ENCODE measurements at regions not wholly inside any gene's neighbourhood (a gene's known extent, or its start where the extent isn't known, plus 50 kb on each side); places are given as distances from the start of the nearest gene placed in this dataset.
A peak's percentile ranks its signal among the peaks of the same experiment; 100 is the strongest.
"Not testable (repeated sequence)": the region's sequence is repeated elsewhere in the genome, so short reads cannot be mapped to it uniquely, and the experiment has no call there.

- Histone ChIP-seq H3K27me3 (replicated peaks; ENCODE audit: control insufficient read depth, insufficient read depth, low read length) (peaks cover 13% of the 10 kb centered on the region), H3K9me3 (ENCODE audit: control insufficient read depth, low read length) (peaks cover 11% of the 10 kb centered on the region)
- not testable (repeated sequence) for H3K36me3 ChIP-seq (ENCODE audit: control insufficient read depth, insufficient read depth, low read length, severe bottlenecking); H3K4me3 ChIP-seq (ENCODE audit: low read length); DNase-seq (ENCODE audit: low read depth); H3K9ac ChIP-seq (ENCODE audit: low read length); H3K4me1 ChIP-seq (ENCODE audit: control insufficient read depth, insufficient read depth, low read length)
Measured at GRCh38 chr9:62863319-62863718, 1673.5 kb downstream of the SPATA31A7 start.

GRCh38 chr9:62863867-62864266 is 1674.0 kb downstream of the SPATA31A7 start:
- not testable (repeated sequence) for H3K4me3 ChIP-seq (ENCODE audit: low read length); H3K36me3 ChIP-seq (ENCODE audit: control insufficient read depth, insufficient read depth, low read length, severe bottlenecking); DNase-seq (ENCODE audit: low read depth); H3K4me1 ChIP-seq (ENCODE audit: control insufficient read depth, insufficient read depth, low read length); H3K9ac ChIP-seq (ENCODE audit: low read length)
- peaks cover 11% of the 10 kb centered on the region for H3K9me3 ChIP-seq (ENCODE audit: control insufficient read depth, low read length)
- peaks cover 12% of the 10 kb centered on the region for H3K27me3 ChIP-seq (replicated peaks; ENCODE audit: control insufficient read depth, insufficient read depth, low read length)

- peak overlapping the region; percentile 70 for H3K4me3 ChIP-seq (ENCODE audit: low read length)
- H3K36me3 ChIP-seq (ENCODE audit: control insufficient read depth, insufficient read depth, low read length, severe bottlenecking); H3K4me1 ChIP-seq (ENCODE audit: control insufficient read depth, insufficient read depth, low read length); H3K9ac ChIP-seq (ENCODE audit: low read length): not testable (repeated sequence)
- peak; percentile 36 for DNase-seq (ENCODE audit: low read depth)
- H3K27me3 ChIP-seq (replicated peaks; ENCODE audit: control insufficient read depth, insufficient read depth, low read length), result peaks cover 12% of the 10 kb centered on the region
- H3K9me3 ChIP-seq (ENCODE audit: control insufficient read depth, low read length), result peaks cover 11% of the 10 kb centered on the region
Measured at GRCh38 chr9:62864481-62865469, 1674.9 kb downstream of the SPATA31A7 start.

- H3K36me3 ChIP-seq (ENCODE audit: control insufficient read depth, insufficient read depth, low read length, severe bottlenecking); H3K9ac ChIP-seq (ENCODE audit: low read length); H3K4me1 ChIP-seq (ENCODE audit: control insufficient read depth, insufficient read depth, low read length); DNase-seq (ENCODE audit: low read depth); H3K4me3 ChIP-seq (ENCODE audit: low read length): not testable (repeated sequence)
- H3K27me3 ChIP-seq (replicated peaks; ENCODE audit: control insufficient read depth, insufficient read depth, low read length), result peaks cover 12% of the 10 kb centered on the region
- H3K9me3 ChIP-seq (ENCODE audit: control insufficient read depth, low read length), result peaks cover 11% of the 10 kb centered on the region
Measured at GRCh38 chr9:62869061-62869460, 1679.2 kb downstream of the SPATA31A7 start.

GRCh38 chr9:62871765-62872164 is 1681.9 kb downstream of the SPATA31A7 start:
- not testable (repeated sequence) for H3K4me1 ChIP-seq (ENCODE audit: control insufficient read depth, insufficient read depth, low read length); H3K4me3 ChIP-seq (ENCODE audit: low read length); DNase-seq (ENCODE audit: low read depth); H3K36me3 ChIP-seq (ENCODE audit: control insufficient read depth, insufficient read depth, low read length, severe bottlenecking); H3K9ac ChIP-seq (ENCODE audit: low read length); H3K9me3 ChIP-seq (ENCODE audit: control insufficient read depth, low read length); H3K27me3 ChIP-seq (replicated peaks; ENCODE audit: control insufficient read depth, insufficient read depth, low read length)

DNA sequence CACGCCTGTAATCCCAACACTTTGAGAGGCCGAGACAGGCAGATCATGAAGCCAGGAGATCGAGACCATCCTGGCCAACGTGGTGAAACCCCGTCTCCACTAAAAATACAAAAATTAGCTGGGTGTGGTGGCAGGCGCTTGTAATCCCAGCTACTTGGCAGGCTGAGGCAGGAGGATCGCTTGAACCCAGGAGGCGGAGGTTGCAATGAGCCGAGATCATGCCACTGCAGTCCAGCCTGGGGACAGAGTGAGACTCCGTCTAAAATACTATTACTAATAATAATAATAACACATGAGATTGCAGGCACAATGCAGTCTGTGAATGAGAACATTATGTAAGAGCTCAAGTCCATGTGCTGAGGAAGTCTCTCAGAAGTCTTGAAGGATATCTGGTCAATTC is 1684.4 kb downstream of the SPATA31A7 start:
- not testable (repeated sequence) for H3K27me3 ChIP-seq (replicated peaks; ENCODE audit: control insufficient read depth, insufficient read depth, low read length)

DNA sequence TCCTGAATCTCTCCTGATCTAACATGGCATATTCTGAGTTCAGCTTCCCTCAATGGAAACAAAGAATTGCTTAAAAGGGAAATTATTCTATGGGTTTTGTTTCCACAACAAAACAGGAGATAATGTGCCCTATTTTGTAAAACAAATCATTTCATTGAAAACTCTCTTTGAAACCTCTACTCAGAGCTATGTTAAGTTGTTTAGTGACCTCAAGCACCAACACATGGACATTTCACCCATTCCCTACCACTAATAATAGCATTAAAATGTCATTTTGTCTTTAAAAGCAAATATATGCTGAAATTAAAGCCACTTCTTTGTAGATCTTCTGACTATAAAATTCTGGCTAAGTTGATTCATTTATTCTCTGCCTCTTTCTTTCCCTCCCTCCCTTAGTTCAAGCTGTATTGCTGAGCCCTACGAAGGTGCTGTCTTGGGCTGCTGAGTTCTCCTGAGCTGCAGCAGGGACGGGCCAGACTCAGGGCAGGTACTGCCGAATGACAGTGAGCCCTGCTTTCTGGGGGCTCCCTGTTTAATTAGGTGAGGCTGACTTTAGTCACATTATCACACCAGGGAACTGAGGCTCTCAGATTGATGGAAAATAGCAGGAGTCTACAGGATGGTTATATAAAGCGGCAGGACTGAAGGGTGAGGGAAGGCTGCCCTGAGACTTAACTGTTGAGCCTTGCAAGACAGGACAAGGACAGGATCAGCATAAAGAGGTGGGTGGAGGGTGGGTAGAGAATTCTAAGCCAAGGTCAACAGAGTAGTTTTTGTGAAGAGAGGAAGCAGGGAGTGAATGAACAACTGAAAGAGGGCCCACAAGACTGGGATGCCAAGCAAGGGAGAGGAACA is 1685.1 kb downstream of the SPATA31A7 start:
- not testable (repeated sequence) for H3K9ac ChIP-seq (ENCODE audit: low read length); H3K4me1 ChIP-seq (ENCODE audit: control insufficient read depth, insufficient read depth, low read length); H3K36me3 ChIP-seq (ENCODE audit: control insufficient read depth, insufficient read depth, low read length, severe bottlenecking); DNase-seq (ENCODE audit: low read depth); H3K4me3 ChIP-seq (ENCODE audit: low read length); H3K9me3 ChIP-seq (ENCODE audit: control insufficient read depth, low read length); H3K27me3 ChIP-seq (replicated peaks; ENCODE audit: control insufficient read depth, insufficient read depth, low read length)

More for the DNA sequence above, 1684.4 kb downstream of the SPATA31A7 start:
- not testable (repeated sequence) for H3K4me3 ChIP-seq (ENCODE audit: low read length); H3K9me3 ChIP-seq (ENCODE audit: control insufficient read depth, low read length); H3K36me3 ChIP-seq (ENCODE audit: control insufficient read depth, insufficient read depth, low read length, severe bottlenecking); DNase-seq (ENCODE audit: low read depth); H3K9ac ChIP-seq (ENCODE audit: low read length); H3K4me1 ChIP-seq (ENCODE audit: control insufficient read depth, insufficient read depth, low read length)

GRCh38 chr9:62877552-62877951 is 1687.7 kb downstream of the SPATA31A7 start:
- not testable (repeated sequence) for DNase-seq (ENCODE audit: low read depth); H3K9ac ChIP-seq (ENCODE audit: low read length); H3K4me3 ChIP-seq (ENCODE audit: low read length); H3K36me3 ChIP-seq (ENCODE audit: control insufficient read depth, insufficient read depth, low read length, severe bottlenecking); H3K9me3 ChIP-seq (ENCODE audit: control insufficient read depth, low read length); H3K4me1 ChIP-seq (ENCODE audit: control insufficient read depth, insufficient read depth, low read length)
- peaks cover 19% of the 10 kb centered on the region for H3K27me3 ChIP-seq (replicated peaks; ENCODE audit: control insufficient read depth, insufficient read depth, low read length)

DNA sequence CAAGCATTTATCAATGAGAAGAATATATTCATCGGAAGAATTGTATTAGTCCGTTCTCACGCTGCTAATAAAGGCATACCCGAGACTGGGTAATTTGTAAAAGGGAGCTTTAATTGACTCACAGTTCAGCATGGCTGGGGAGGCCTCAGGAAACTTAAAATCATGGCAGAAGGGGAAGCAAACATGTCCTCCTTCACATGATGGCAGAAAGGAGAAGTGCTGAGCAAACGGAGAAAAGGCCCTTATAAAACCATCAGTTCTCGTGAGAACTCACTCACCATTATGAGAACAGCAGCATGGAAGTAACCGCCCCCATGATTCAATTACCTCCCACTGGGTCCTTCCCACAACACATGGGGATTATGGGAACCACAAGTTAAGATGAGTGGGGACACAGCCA is 1688.2 kb downstream of the SPATA31A7 start:
- not testable (repeated sequence) for H3K4me3 ChIP-seq (ENCODE audit: low read length); DNase-seq (ENCODE audit: low read depth); H3K36me3 ChIP-seq (ENCODE audit: control insufficient read depth, insufficient read depth, low read length, severe bottlenecking); H3K4me1 ChIP-seq (ENCODE audit: control insufficient read depth, insufficient read depth, low read length); H3K9me3 ChIP-seq (ENCODE audit: control insufficient read depth, low read length); H3K9ac ChIP-seq (ENCODE audit: low read length)
- peaks cover 19% of the 10 kb centered on the region for H3K27me3 ChIP-seq (replicated peaks; ENCODE audit: control insufficient read depth, insufficient read depth, low read length)

- not testable (repeated sequence) for DNase-seq (ENCODE audit: low read depth); H3K9ac ChIP-seq (ENCODE audit: low read length)
Measured at GRCh38 chr9:62880453-62880852, 1690.6 kb downstream of the SPATA31A7 start.

GRCh38 chr9:62880971-62881370 is 1691.1 kb downstream of the SPATA31A7 start:
- not testable (repeated sequence) for H3K9ac ChIP-seq (ENCODE audit: low read length); H3K36me3 ChIP-seq (ENCODE audit: control insufficient read depth, insufficient read depth, low read length, severe bottlenecking); H3K4me3 ChIP-seq (ENCODE audit: low read length); DNase-seq (ENCODE audit: low read depth); H3K4me1 ChIP-seq (ENCODE audit: control insufficient read depth, insufficient read depth, low read length); H3K9me3 ChIP-seq (ENCODE audit: control insufficient read depth, low read length)
- peaks cover 12% of the 10 kb centered on the region for H3K27me3 ChIP-seq (replicated peaks; ENCODE audit: control insufficient read depth, insufficient read depth, low read length)

More at GRCh38 chr9:62880453-62880852, 1690.6 kb downstream of the SPATA31A7 start:
- H3K4me1 ChIP-seq (ENCODE audit: control insufficient read depth, insufficient read depth, low read length); H3K4me3 ChIP-seq (ENCODE audit: low read length); H3K36me3 ChIP-seq (ENCODE audit: control insufficient read depth, insufficient read depth, low read length, severe bottlenecking); H3K9me3 ChIP-seq (ENCODE audit: control insufficient read depth, low read length): not testable (repeated sequence)
- peaks cover 12% of the 10 kb centered on the region for H3K27me3 ChIP-seq (replicated peaks; ENCODE audit: control insufficient read depth, insufficient read depth, low read length)
